22Rv1 (cell line): ENCODE measurements at regions not wholly inside any gene's neighbourhood (a gene's known extent, or its start where the extent isn't known, plus 50 kb on each side); places are given as distances from the start of the nearest gene placed in this dataset.

Experiments
- CTCF ChIP-seq: fragments of 450-650 bp; IDR thresholded peaks from 2 replicates; pipeline ENCODE4 v1.5.1; 2017; ENCODE audit warnings: mild to moderate bottlenecking
- ZFX ChIP-seq: fragments of 450-650 bp; IDR thresholded peaks from 2 replicates; pipeline ENCODE4 v1.6.1; 2017; ENCODE audit warnings: antibody characterized with exemption, borderline replicate concordance

- TF ChIP-seq CTCF (no peak), ZFX (no peak)
These were observed 68.4 kb upstream of the ZNF281 start for GRCh38 chr1:200478239-200478623.
